Stimulated activated naive CD8-positive, alpha-beta T cell treated with anti-CD3 and anti-CD28 coated beads, Interleukin-15, amount 100 ng/mL, for 72 hours (primary cell): ENCODE measurements at regions not wholly inside any gene's neighbourhood (a gene's known extent, or its start where the extent isn't known, plus 50 kb on each side); places are given as distances from the start of the nearest gene placed in this dataset.

Experiments
- ATAC-seq: fragments of 150-1000 bp; cut with Tn5 transposase; 2 replicates; pipeline ENCODE4 v1.10.0; 2021; ENCODE audit warnings: mild to moderate bottlenecking, moderate library complexity
- DNase-seq, 2 donors: peaks; one replicate each; pipeline ENCODE4 v3.0.0; 2021 to 2022
- H3K27ac Mint-ChIP-seq, 2 donors: one replicate each; pipeline ENCODE4 v1.8.0; 2022; ENCODE audit warnings: mild to moderate bottlenecking in 2 of 2, mixed read lengths in 2 of 2, moderate library complexity in 2 of 2
- H3K27me3 Mint-ChIP-seq: one replicate; pipeline ENCODE4 v1.8.0; 2022; ENCODE audit warnings: mixed read lengths
- H3K4me1 Mint-ChIP-seq: one replicate; pipeline ENCODE4 v1.8.0; 2022; ENCODE audit warnings: mild to moderate bottlenecking, mixed read lengths
- H3K4me3 Mint-ChIP-seq, 2 donors: one replicate each; pipeline ENCODE4 v1.8.0; 2022; ENCODE audit warnings: mild to moderate bottlenecking in 2 of 2, mixed read lengths in 2 of 2, moderate library complexity in 1 of 2
- H3K9me3 Mint-ChIP-seq, 2 donors: one replicate each; pipeline ENCODE4 v1.8.0; 2022; ENCODE audit warnings: mixed read lengths in 2 of 2

- Mint-ChIP-seq H3K27me3 (no peaks in the 10 kb centered on the region), H3K9me3 (peaks cover 0 to 4% of the 10 kb centered on the region in 2 donors), H3K4me1 (no peaks in the 10 kb centered on the region), H3K4me3 (no peak overlapping the region), H3K27ac (no peak overlapping the region)
- DNase-seq, result no peak
- no peak for ATAC-seq
These were observed 401.6 kb downstream of the EPHA4 start for GRCh38 chr2:221170548-221170947.

- no peak for ATAC-seq
- H3K4me3 Mint-ChIP-seq, result no peak overlapping the region
- no peak overlapping the region for H3K27ac Mint-ChIP-seq
- H3K9me3 Mint-ChIP-seq, result peaks cover 0 to 7% of the 10 kb centered on the region in 2 donors
- H3K27me3 Mint-ChIP-seq, result no peaks in the 10 kb centered on the region
- H3K4me1 Mint-ChIP-seq, result no peaks in the 10 kb centered on the region
- DNase-seq, result no peak
These were observed 395.4 kb downstream of the EPHA4 start for GRCh38 chr2:221176667-221177066.

GRCh38 chr2:221178139-221178538 is 394.0 kb downstream of the EPHA4 start:
- Mint-ChIP-seq H3K27me3 (no peaks in the 10 kb centered on the region), H3K9me3 (peaks cover 0 to 7% of the 10 kb centered on the region in 2 donors), H3K4me3 (no peak overlapping the region), H3K27ac (no peak overlapping the region), H3K4me1 (no peaks in the 10 kb centered on the region)
- ATAC-seq (no peak), DNase-seq (no peak)

GRCh38 chr2:221186873-221187272 is 385.2 kb downstream of the EPHA4 start:
- ATAC-seq, result no peak
- no peak for DNase-seq

GRCh38 chr2:221189431-221190067 is 382.6 kb downstream of the EPHA4 start:
- no peaks in the 10 kb centered on the region for H3K9me3 Mint-ChIP-seq
- H3K27me3 Mint-ChIP-seq, result no peaks in the 10 kb centered on the region
- no peak for DNase-seq
- H3K27ac Mint-ChIP-seq, result no peak overlapping the region
- no peak overlapping the region for H3K4me3 Mint-ChIP-seq
- ATAC-seq, result no peak
- no peaks in the 10 kb centered on the region for H3K4me1 Mint-ChIP-seq

More at GRCh38 chr2:221186873-221187272, 385.2 kb downstream of the EPHA4 start:
- no peaks in the 10 kb centered on the region for H3K27me3 Mint-ChIP-seq
- H3K4me3 Mint-ChIP-seq, result no peak overlapping the region
- H3K27ac Mint-ChIP-seq, result no peak overlapping the region
- no peaks in the 10 kb centered on the region for H3K4me1 Mint-ChIP-seq
- H3K9me3 Mint-ChIP-seq, result no peaks in the 10 kb centered on the region

- no peak for ATAC-seq
- DNase-seq, result no peak
- Mint-ChIP-seq H3K9me3 (no peaks in the 10 kb centered on the region), H3K27me3 (no peaks in the 10 kb centered on the region), H3K27ac (no peak overlapping the region), H3K4me3 (no peak overlapping the region), H3K4me1 (no peaks in the 10 kb centered on the region)
These were observed 376.3 kb downstream of the EPHA4 start for GRCh38 chr2:221195829-221196228.

- H3K9me3 Mint-ChIP-seq, result no peaks in the 10 kb centered on the region
- no peak overlapping the region for H3K27ac Mint-ChIP-seq
- H3K4me1 Mint-ChIP-seq, result no peaks in the 10 kb centered on the region
- no peaks in the 10 kb centered on the region for H3K27me3 Mint-ChIP-seq
- DNase-seq (no peak), ATAC-seq (no peak)
- H3K4me3 Mint-ChIP-seq, result no peak overlapping the region
These were observed 374.8 kb downstream of the EPHA4 start for GRCh38 chr2:221197225-221197856.

- Mint-ChIP-seq H3K4me3 (no peak overlapping the region), H3K4me1 (no peaks in the 10 kb centered on the region)
These were observed 373.8 kb downstream of the EPHA4 start for GRCh38 chr2:221198309-221198708.

GRCh38 chr2:221200184-221200839 is 371.8 kb downstream of the EPHA4 start:
- H3K4me1 Mint-ChIP-seq, result no peaks in the 10 kb centered on the region
- no peaks in the 10 kb centered on the region for H3K27me3 Mint-ChIP-seq
- H3K9me3 Mint-ChIP-seq, result no peaks in the 10 kb centered on the region
- DNase-seq, result no peak
- no peak for ATAC-seq
- no peak overlapping the region for H3K4me3 Mint-ChIP-seq
- H3K27ac Mint-ChIP-seq, result no peak overlapping the region

More at GRCh38 chr2:221198309-221198708, 373.8 kb downstream of the EPHA4 start:
- Mint-ChIP-seq H3K9me3 (no peaks in the 10 kb centered on the region), H3K27me3 (no peaks in the 10 kb centered on the region), H3K27ac (no peak overlapping the region)
- DNase-seq (no peak), ATAC-seq (no peak)

GRCh38 chr2:221202431-221202830 is 369.7 kb downstream of the EPHA4 start:
- H3K27me3 Mint-ChIP-seq, result no peaks in the 10 kb centered on the region
- no peaks in the 10 kb centered on the region for H3K9me3 Mint-ChIP-seq
- H3K4me1 Mint-ChIP-seq, result no peaks in the 10 kb centered on the region
- no peak overlapping the region for H3K27ac Mint-ChIP-seq
- ATAC-seq (no peak), DNase-seq (no peak)
- no peak overlapping the region for H3K4me3 Mint-ChIP-seq

GRCh38 chr2:221203125-221203524 is 369.0 kb downstream of the EPHA4 start:
- H3K9me3 Mint-ChIP-seq, result no peaks in the 10 kb centered on the region
- DNase-seq, result no peak
- no peak overlapping the region for H3K27ac Mint-ChIP-seq
- no peak overlapping the region for H3K4me3 Mint-ChIP-seq
- no peaks in the 10 kb centered on the region for H3K4me1 Mint-ChIP-seq
- H3K27me3 Mint-ChIP-seq, result no peaks in the 10 kb centered on the region
- no peak for ATAC-seq

GRCh38 chr2:221203856-221204255 is 368.2 kb downstream of the EPHA4 start:
- no peaks in the 10 kb centered on the region for H3K9me3 Mint-ChIP-seq
- no peaks in the 10 kb centered on the region for H3K27me3 Mint-ChIP-seq
- no peak for DNase-seq
- no peak overlapping the region for H3K27ac Mint-ChIP-seq
- H3K4me3 Mint-ChIP-seq, result no peak overlapping the region
- H3K4me1 Mint-ChIP-seq, result no peaks in the 10 kb centered on the region
- no peak for ATAC-seq

- no peak overlapping the region for H3K27ac Mint-ChIP-seq
- H3K4me1 Mint-ChIP-seq, result no peaks in the 10 kb centered on the region
- no peak for DNase-seq
These were observed 367.4 kb downstream of the EPHA4 start for GRCh38 chr2:221204699-221205098.

GRCh38 chr2:221205103-221205673 is 366.9 kb downstream of the EPHA4 start:
- H3K9me3 Mint-ChIP-seq, result no peaks in the 10 kb centered on the region
- H3K27me3 Mint-ChIP-seq, result no peaks in the 10 kb centered on the region
- no peak overlapping the region for H3K27ac Mint-ChIP-seq
- ATAC-seq (no peak), DNase-seq (no peak)
- H3K4me3 Mint-ChIP-seq, result no peak overlapping the region
- no peaks in the 10 kb centered on the region for H3K4me1 Mint-ChIP-seq

More at GRCh38 chr2:221204699-221205098, 367.4 kb downstream of the EPHA4 start:
- H3K27me3 Mint-ChIP-seq, result no peaks in the 10 kb centered on the region
- no peak overlapping the region for H3K4me3 Mint-ChIP-seq
- ATAC-seq, result no peak
- H3K9me3 Mint-ChIP-seq, result no peaks in the 10 kb centered on the region

- Mint-ChIP-seq H3K4me3 (no peak overlapping the region), H3K27me3 (no peaks in the 10 kb centered on the region), H3K27ac (no peak overlapping the region), H3K9me3 (no peaks in the 10 kb centered on the region), H3K4me1 (no peaks in the 10 kb centered on the region)
- no peak for DNase-seq
- no peak for ATAC-seq
These were observed 361.4 kb downstream of the EPHA4 start for GRCh38 chr2:221210686-221211085.

- Mint-ChIP-seq H3K4me1 (no peaks in the 10 kb centered on the region), H3K27me3 (no peaks in the 10 kb centered on the region), H3K9me3 (no peaks in the 10 kb centered on the region), H3K27ac (no peak overlapping the region), H3K4me3 (no peak overlapping the region)
- DNase-seq (no peak), ATAC-seq (no peak)
These were observed 360.5 kb downstream of the EPHA4 start for GRCh38 chr2:221211653-221212052.
